Ascending aorta (tissue), 2 donors: ENCODE measurements at regions not wholly inside any gene's neighbourhood (a gene's known extent, or its start where the extent isn't known, plus 50 kb on each side); places are given as distances from the start of the nearest gene placed in this dataset.

ENCODE experiments used
- DNase-seq, 2 donors: peaks; one replicate each; pipeline ENCODE4 v3.0.0-alpha.2; 2019; ENCODE audit warnings: low spot score in 2 of 2
- H3K27ac ChIP-seq, 2 donors: fragments of 200-600 bp; sonication (generic); one replicate each; pipeline ENCODE4 v1.5.1; 2016 to 2017; ENCODE audit warnings: mild to moderate bottlenecking in 1 of 2
- H3K27me3 ChIP-seq: fragments of 200-600 bp; sonication (generic); one replicate; pipeline ENCODE4 v1.5.1; 2017
- H3K36me3 ChIP-seq, 2 donors: fragments of 200-600 bp; sonication (generic); one replicate each; pipeline ENCODE4 v1.5.1; 2016
- H3K4me1 ChIP-seq, 2 donors: fragments of 200-600 bp; sonication (generic); one replicate each; pipeline ENCODE4 v1.5.1; 2016 to 2017; ENCODE audit warnings: mild to moderate bottlenecking in 1 of 2
- H3K4me3 ChIP-seq, 2 donors: fragments of 200-600 bp; sonication (generic); one replicate each; pipeline ENCODE4 v1.5.1; 2016 to 2017; ENCODE audit warnings: mild to moderate bottlenecking in 1 of 2
- H3K9me3 ChIP-seq, 2 donors: fragments of 200-600 bp; sonication (generic); one replicate each; pipeline ENCODE4 v1.5.1; 2016
- CTCF ChIP-seq, 3 experiments: fragments of 200-600 bp in 2 of 3; fragments of 450-650 bp in 1 of 3; sonication (generic) in 2 of 3; IDR thresholded peaks; one replicate each; pipeline ENCODE4 v1.5.1; 2016 to 2019; ENCODE audit warnings: antibody characterized with exemption in 3 of 3, mild to moderate bottlenecking in 1 of 3, moderate library complexity in 1 of 3
- intact Hi-C: fragments of 100-400 bp; cut with DNase I; formaldehyde crosslinking; loops from one replicate; pipeline ENCODE4 v1.15.1; 2023

- TF ChIP-seq CTCF (IDR thresholded peaks at IDR 0.05), result no peak
- Histone ChIP-seq H3K27ac (no peak overlapping the region), H3K36me3 (no peaks in the 10 kb centered on the region), H3K4me3 (no peak overlapping the region), H3K9me3 (no peaks in the 10 kb centered on the region), H3K27me3 (no peaks in the 10 kb centered on the region), H3K4me1 (no peaks in the 10 kb centered on the region)
- intact Hi-C loops, result no loop called here
- no peak for DNase-seq
Measured at GRCh38 chr4:24226023-24226422, 336.2 kb upstream of the PPARGC1A start.

GRCh38 chr4:24224446-24224845 is 334.6 kb upstream of the PPARGC1A start:
- H3K4me3 ChIP-seq, result no peak overlapping the region
- DNase-seq, result no peak
- no peaks in the 10 kb centered on the region for H3K36me3 ChIP-seq
- no peaks in the 10 kb centered on the region for H3K4me1 ChIP-seq
- no peak for TF ChIP-seq CTCF (IDR thresholded peaks at IDR 0.05)
- no peaks in the 10 kb centered on the region for H3K9me3 ChIP-seq
- no peak overlapping the region for H3K27ac ChIP-seq
- no peaks in the 10 kb centered on the region for H3K27me3 ChIP-seq
- intact Hi-C loops, result no loop called here

- peaks cover 0 to 5% of the 10 kb centered on the region in 2 donors for H3K9me3 ChIP-seq
- H3K36me3 ChIP-seq, result no peaks in the 10 kb centered on the region
- H3K4me3 ChIP-seq, result no peak overlapping the region
- H3K4me1 ChIP-seq, result no peaks in the 10 kb centered on the region
- no peaks in the 10 kb centered on the region for H3K27me3 ChIP-seq
- no peak for DNase-seq
- no peak overlapping the region for H3K27ac ChIP-seq
- no peak for TF ChIP-seq CTCF (IDR thresholded peaks at IDR 0.05)
- intact Hi-C loops, result no loop called here
Measured at GRCh38 chr4:24219209-24219608, 329.4 kb upstream of the PPARGC1A start.

- Histone ChIP-seq H3K27ac (no peak overlapping the region), H3K27me3 (no peaks in the 10 kb centered on the region), H3K36me3 (no peaks in the 10 kb centered on the region), H3K9me3 (peaks cover 0 to 5% of the 10 kb centered on the region in 2 donors), H3K4me3 (no peak overlapping the region), H3K4me1 (no peaks in the 10 kb centered on the region)
- intact Hi-C loops, result no loop called here
- TF ChIP-seq CTCF (IDR thresholded peaks at IDR 0.05), result no peak
- DNase-seq, result no peak
Measured at GRCh38 chr4:24218566-24218965, 328.7 kb upstream of the PPARGC1A start.

GRCh38 chr4:24214796-24215195 is 324.9 kb upstream of the PPARGC1A start:
- DNase-seq, result no peak
- peaks cover 0 to 5% of the 10 kb centered on the region in 2 donors for H3K9me3 ChIP-seq
- H3K27me3 ChIP-seq, result no peaks in the 10 kb centered on the region
- TF ChIP-seq CTCF (IDR thresholded peaks at IDR 0.05), result no peak
- no peak overlapping the region for H3K4me3 ChIP-seq
- intact Hi-C loops, result no loop called here
- peaks cover 0 to 3% of the 10 kb centered on the region in 2 donors for H3K4me1 ChIP-seq
- H3K36me3 ChIP-seq, result no peaks in the 10 kb centered on the region
- no peak overlapping the region for H3K27ac ChIP-seq

- Histone ChIP-seq H3K27ac (no peak overlapping the region), H3K4me3 (no peak overlapping the region), H3K27me3 (no peaks in the 10 kb centered on the region), H3K4me1 (peaks cover 0 to 3% of the 10 kb centered on the region in 2 donors), H3K9me3 (peaks cover 0 to 5% of the 10 kb centered on the region in 2 donors), H3K36me3 (no peaks in the 10 kb centered on the region)
- DNase-seq, result no peak
- no peak for TF ChIP-seq CTCF (IDR thresholded peaks at IDR 0.05)
- intact Hi-C loops, result no loop called here
Measured at GRCh38 chr4:24213961-24214360, 324.1 kb upstream of the PPARGC1A start.
